HG03159 (cell line): ENCODE measurements at regions not wholly inside any gene's neighbourhood (a gene's known extent, or its start where the extent isn't known, plus 50 kb on each side); places are given as distances from the start of the nearest gene placed in this dataset.

Experiments
- ATAC-seq: cut with Tn5 transposase; IDR thresholded peaks from one replicate; pipeline ENCODE4 v1.9.1; 2021; ENCODE audit warnings: mild to moderate bottlenecking, moderate library complexity; ENCODE audit not compliant: unreplicated experiment

DNA sequence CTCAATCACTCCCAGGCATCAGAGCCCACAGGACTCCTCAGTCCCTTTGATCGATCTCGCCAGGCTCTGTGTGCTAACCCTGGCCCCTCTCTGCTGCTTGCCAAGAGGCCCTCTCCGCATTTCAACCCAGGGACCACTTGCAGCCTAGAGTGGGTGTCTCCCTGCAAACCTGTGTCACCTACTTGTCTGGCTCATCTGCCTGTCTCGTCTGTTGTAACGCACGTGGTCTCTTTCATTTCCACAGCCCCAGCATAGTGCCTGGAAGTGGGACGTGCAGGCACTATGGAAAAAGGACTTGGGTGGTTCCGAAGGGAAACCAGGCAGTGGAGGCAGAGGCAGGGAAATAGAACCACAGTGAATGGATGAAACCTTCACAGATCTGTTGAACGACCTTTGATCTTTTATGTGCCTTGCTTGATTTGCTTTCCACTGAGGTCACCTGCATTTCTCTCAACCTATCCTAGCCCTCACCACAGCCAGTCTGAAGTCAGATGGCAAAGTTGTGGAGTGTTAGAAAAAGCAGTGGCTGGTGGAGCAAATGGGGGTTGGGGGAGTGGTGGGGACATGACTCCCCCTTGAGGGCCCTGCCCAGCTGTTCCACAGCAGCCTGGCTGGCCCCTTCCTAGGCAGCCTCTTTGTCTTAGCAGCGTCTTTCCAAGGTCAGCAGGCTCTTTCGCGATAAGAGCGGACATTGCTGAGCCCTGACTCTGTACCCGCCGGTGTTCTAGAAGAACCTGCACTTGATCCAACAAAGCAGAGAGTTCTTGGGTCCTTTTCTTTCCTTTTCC lies 55.8 kb upstream of the TAGAP start:
- no peak for ATAC-seq

DNA sequence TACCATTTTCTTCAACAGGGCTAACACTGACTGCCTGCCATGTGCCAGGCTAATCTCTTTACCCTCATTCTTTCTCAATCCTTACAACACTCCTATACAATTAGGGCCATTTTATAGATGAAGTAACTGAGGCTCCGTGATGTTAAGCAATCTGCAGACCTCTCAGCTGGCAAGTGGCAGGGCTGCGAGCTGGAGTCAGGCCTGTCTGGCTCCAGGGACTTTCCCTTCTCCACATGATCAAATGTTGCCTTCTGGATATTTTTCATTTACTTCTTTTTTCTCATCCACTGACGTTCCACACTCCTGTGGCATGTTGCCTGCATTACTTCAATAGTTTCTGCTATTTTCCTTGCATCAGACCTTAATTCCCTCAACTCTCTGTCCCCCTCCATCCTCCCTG lies 55.2 kb upstream of the TAGAP start:
- ATAC-seq, result no peak

DNA sequence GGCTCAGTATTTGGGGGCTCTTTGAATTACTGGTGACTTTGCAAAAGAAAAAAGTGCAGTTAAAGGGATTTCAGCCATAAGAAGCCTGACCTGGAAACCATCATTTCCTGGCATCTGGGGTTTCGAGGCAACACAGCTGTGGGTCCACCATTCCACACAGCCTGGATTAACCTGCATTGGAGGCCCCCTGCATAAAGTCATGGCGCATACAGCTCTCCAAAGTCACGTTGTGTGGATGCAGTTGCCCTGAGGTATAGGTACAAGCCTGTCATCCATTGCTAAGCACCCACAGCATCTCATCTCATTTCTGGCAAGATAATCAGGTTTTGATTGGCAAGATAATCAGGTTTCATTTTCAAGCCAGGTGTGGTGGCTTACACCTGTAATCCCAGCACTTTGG lies 54.5 kb upstream of the TAGAP start:
- ATAC-seq, result no peak

DNA sequence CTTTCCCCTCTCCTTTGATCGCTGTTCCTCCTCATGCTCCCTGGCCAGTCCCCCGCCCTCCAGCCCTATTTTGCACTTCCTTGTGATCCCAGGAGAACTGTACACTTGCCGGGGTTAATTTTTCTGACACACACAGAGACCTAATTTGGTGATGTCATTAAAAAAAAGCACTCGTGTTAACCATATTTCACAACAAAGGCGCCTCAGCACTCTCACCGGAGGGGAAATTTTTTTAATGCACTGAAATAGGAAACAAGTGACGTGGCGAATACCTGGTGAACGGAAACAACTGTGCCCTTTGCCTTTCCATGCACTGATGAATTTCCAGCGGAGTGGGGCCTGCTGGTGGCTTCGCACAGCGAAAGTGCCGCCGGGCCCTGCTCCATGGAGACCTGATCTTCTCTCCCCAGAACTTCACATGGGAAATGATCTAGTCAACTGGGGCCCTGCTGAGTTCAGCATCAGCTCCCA lies 53.9 kb upstream of the TAGAP start:
- ATAC-seq, result no peak

DNA sequence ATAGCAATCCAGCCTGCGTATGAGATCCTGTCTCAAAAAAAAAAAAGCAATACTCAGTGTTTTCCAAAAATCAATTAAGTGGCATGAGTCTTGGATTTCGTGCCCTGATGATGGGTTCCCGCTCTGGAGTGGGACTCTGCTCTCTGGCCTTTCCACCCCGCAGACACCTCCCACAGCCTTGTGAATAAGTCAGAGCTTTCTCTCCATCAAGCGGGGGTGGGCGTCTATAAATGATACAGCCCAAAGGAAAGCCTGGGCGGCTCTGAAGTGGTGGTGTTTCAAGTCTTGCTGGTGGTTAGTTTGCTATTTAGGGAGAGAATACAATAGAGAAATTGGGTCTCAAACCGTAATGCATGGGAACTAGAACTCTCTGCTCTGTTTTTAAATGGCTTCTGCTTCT lies 52.5 kb upstream of the TAGAP start:
- ATAC-seq, result no peak

GRCh38 chr6:159095616-159096015 lies 50.8 kb upstream of the TAGAP start:
- ATAC-seq, result no peak

GRCh38 chr6:159094444-159095252 lies 49.9 kb upstream of the TAGAP start:
- peak; percentile 65 for ATAC-seq
